ENCODE measurements at regions not wholly inside any gene's neighbourhood (a gene's known extent, or its start where the extent isn't known, plus 50 kb on each side); places are given as distances from the start of the nearest gene placed in this dataset.

- TF ChIP-seq HNRNPUL1 (IDR thresholded peaks at IDR 0.05; ENCODE audit: low read depth, low read length) (no peak), KLF15 (CRISPR knock-in tag; IDR thresholded peaks at IDR 0.05; ENCODE audit: borderline replicate concordance) (no peak), ZSCAN30 (CRISPR knock-in tag; IDR thresholded peaks at IDR 0.05) (no peak), NFIC (IDR thresholded peaks at IDR 0.05; ENCODE audit: low read length) (no peak), KDM3A (CRISPR knock-in tag; IDR thresholded peaks at IDR 0.05; ENCODE audit: low read depth) (no peak), MLLT10 (CRISPR knock-in tag; IDR thresholded peaks at IDR 0.05) (no peak), REPIN1 (CRISPR knock-in tag; IDR thresholded peaks at IDR 0.05; ENCODE audit: borderline replicate concordance, low read depth) (no peak), IRF2 (CRISPR knock-in tag; IDR thresholded peaks at IDR 0.05) (no peak), ONECUT2 (CRISPR knock-in tag; IDR thresholded peaks at IDR 0.05) (no peak), BRCA1 (CRISPR knock-in tag; IDR thresholded peaks at IDR 0.05) (no peak), ARID5B (CRISPR knock-in tag; IDR thresholded peaks at IDR 0.05) (no peak)
- TF ChIP-seq, protein P1, sequence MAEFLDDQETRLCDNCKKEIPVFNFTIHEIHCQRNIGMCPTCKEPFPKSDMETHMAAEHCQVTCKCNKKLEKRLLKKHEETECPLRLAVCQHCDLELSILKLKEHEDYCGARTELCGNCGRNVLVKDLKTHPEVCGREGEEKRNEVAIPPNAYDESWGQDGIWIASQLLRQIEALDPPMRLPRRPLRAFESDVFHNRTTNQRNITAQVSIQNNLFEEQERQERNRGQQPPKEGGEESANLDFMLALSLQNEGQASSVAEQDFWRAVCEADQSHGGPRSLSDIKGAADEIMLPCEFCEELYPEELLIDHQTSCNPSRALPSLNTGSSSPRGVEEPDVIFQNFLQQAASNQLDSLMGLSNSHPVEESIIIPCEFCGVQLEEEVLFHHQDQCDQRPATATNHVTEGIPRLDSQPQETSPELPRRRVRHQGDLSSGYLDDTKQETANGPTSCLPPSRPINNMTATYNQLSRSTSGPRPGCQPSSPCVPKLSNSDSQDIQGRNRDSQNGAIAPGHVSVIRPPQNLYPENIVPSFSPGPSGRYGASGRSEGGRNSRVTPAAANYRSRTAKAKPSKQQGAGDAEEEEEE (CRISPR knock-in tag; IDR thresholded peaks at IDR 0.05; ENCODE audit: borderline replicate concordance): no peak
- TF ChIP-seq, protein P2, sequence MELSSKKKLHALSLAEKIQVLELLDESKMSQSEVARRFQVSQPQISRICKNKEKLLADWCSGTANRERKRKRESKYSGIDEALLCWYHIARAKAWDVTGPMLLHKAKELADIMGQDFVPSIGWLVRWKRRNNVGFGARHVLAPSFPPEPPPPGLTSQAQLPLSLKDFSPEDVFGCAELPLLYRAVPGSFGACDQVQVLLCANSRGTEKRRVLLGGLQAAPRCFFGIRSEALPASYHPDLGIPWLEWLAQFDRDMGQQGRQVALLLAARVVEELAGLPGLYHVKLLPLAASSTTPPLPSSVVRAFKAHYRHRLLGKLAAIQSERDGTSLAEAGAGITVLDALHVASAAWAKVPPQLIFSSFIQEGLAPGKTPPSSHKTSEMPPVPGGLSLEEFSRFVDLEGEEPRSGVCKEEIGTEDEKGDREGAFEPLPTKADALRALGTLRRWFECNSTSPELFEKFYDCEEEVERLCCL (CRISPR knock-in tag; IDR thresholded peaks at IDR 0.05; ENCODE audit: borderline replicate concordance): no peak
- TF ChIP-seq, protein P3, sequence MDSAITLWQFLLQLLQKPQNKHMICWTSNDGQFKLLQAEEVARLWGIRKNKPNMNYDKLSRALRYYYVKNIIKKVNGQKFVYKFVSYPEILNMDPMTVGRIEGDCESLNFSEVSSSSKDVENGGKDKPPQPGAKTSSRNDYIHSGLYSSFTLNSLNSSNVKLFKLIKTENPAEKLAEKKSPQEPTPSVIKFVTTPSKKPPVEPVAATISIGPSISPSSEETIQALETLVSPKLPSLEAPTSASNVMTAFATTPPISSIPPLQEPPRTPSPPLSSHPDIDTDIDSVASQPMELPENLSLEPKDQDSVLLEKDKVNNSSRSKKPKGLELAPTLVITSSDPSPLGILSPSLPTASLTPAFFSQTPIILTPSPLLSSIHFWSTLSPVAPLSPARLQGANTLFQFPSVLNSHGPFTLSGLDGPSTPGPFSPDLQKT (CRISPR knock-in tag; IDR thresholded peaks at IDR 0.05; ENCODE audit: borderline replicate concordance): no peak
- H4K20me1 ChIP-seq (ENCODE audit: insufficient read depth, low read length): no peaks in the 10 kb centered on the region
- BruUV-seq (replicated peaks): no TSS peak
- H3K9ac ChIP-seq (ENCODE audit: insufficient read depth, low read depth, low read length): no peak overlapping the region
- no peak for DNase-seq (ENCODE audit: low spot score)
- no peak for FAIRE-seq
- no peak overlapping the region for H3K27ac ChIP-seq (ENCODE audit: extremely low read length, insufficient read depth, low read length)
- intact Hi-C loops (cut with micrococcal nuclease; ENCODE audit: unreplicated experiment): no loop called here
- no peak for ATAC-seq
- CTCF ChIA-PET (ENCODE audit: low intra/inter-chr PET ratio, low total read pairs): no interaction called here
- in situ Hi-C loops (cut with HindIII; ENCODE audit: extremely low pct_ligation_motif_present, low pct_unique_long_range_greater_than_20kb): no loop called here
- H3K36me3 ChIP-seq (replicated peaks in 1 of 2; ENCODE audit: control insufficient read depth in 1 of 2, insufficient read depth in 2 of 2, low read length in 2 of 2): no peaks in the 10 kb centered on the region
- WGBS (ENCODE audit: low lambda C conversion rate): 4% methylated on average over 5 of the region's 5 CpGs
- no peaks in the 10 kb centered on the region for H3K4me1 ChIP-seq (ENCODE audit: insufficient read depth, low read length)
- H3K4me2 ChIP-seq (ENCODE audit: low read depth, low read length): no peak overlapping the region
- no peak overlapping the region for H3K4me3 ChIP-seq (replicated peaks in 1 of 3; ENCODE audit: insufficient read depth in 1 of 3, low read depth in 2 of 3, low read length in 3 of 3)
- H2AFZ ChIP-seq (ENCODE audit: low read length): no peak overlapping the region
- H3K27me3 ChIP-seq (ENCODE audit: control insufficient read depth in 1 of 2, insufficient read depth in 2 of 2, low read length in 2 of 2): no peaks in the 10 kb centered on the region
- POLR2A ChIA-PET: no interaction called here
- no peaks in the 10 kb centered on the region for H3K9me3 ChIP-seq (ENCODE audit: low read length)
- H3K79me2 ChIP-seq (ENCODE audit: insufficient read depth, low read length): no peaks in the 10 kb centered on the region
Observed at GRCh38 chr18:70535041-70535440, 246.2 kb downstream of the SOCS6 start.

Data from HepG2 (cell line).